Sigmoid colon (tissue), 4 donors: ENCODE measurements at regions not wholly inside any gene's neighbourhood (a gene's known extent, or its start where the extent isn't known, plus 50 kb on each side); places are given as distances from the start of the nearest gene placed in this dataset.

ENCODE experiments used
- EP300 ChIP-seq, 4 donors: sonication (generic); formaldehyde crosslinking; IDR thresholded peaks; one replicate each; pipeline ENCODE4 v1.6.1; 2017; ENCODE audit warnings: antibody characterized with exemption in 4 of 4
- TF ChIP-seq, protein P1 (sequence below), 4 experiments: fragments of 450-650 bp in 3 of 4; fragments of 200-600 bp in 1 of 4; IDR thresholded peaks; one replicate each; pipeline ENCODE4 v1.5.1; 2016 to 2019; ENCODE audit warnings: antibody characterized with exemption in 4 of 4, mild to moderate bottlenecking in 3 of 4, moderate library complexity in 2 of 4

DNA sequence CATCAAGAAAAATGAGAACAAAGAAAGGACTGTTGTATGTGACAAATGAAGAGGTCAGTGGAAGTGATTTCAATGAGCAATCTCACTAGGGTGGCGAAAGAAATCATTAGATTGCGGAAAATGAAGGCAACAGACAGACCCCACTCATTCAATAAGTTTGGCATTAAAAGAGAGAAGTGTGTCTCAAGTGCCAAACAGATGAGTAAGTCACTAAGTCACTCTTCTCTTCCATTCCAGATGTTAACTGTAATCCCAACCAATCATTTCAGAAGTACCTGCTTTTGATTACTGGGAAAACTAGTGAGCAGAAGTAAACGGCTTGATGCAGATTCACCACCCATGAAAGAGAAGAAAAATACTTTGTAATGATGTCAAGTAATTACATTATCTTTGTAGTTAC lies 144.3 kb upstream of the PRMT6 start:
- no peak for TF ChIP-seq EP300 (IDR thresholded peaks at IDR 0.05)
- TF ChIP-seq, protein P1, sequence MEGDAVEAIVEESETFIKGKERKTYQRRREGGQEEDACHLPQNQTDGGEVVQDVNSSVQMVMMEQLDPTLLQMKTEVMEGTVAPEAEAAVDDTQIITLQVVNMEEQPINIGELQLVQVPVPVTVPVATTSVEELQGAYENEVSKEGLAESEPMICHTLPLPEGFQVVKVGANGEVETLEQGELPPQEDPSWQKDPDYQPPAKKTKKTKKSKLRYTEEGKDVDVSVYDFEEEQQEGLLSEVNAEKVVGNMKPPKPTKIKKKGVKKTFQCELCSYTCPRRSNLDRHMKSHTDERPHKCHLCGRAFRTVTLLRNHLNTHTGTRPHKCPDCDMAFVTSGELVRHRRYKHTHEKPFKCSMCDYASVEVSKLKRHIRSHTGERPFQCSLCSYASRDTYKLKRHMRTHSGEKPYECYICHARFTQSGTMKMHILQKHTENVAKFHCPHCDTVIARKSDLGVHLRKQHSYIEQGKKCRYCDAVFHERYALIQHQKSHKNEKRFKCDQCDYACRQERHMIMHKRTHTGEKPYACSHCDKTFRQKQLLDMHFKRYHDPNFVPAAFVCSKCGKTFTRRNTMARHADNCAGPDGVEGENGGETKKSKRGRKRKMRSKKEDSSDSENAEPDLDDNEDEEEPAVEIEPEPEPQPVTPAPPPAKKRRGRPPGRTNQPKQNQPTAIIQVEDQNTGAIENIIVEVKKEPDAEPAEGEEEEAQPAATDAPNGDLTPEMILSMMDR (IDR thresholded peaks at IDR 0.05): no peak
